ENCODE measurements at regions not wholly inside any gene's neighbourhood (a gene's known extent, or its start where the extent isn't known, plus 50 kb on each side); places are given as distances from the start of the nearest gene placed in this dataset.
A peak's percentile ranks its signal among the peaks of the same experiment; 100 is the strongest.

DNA sequence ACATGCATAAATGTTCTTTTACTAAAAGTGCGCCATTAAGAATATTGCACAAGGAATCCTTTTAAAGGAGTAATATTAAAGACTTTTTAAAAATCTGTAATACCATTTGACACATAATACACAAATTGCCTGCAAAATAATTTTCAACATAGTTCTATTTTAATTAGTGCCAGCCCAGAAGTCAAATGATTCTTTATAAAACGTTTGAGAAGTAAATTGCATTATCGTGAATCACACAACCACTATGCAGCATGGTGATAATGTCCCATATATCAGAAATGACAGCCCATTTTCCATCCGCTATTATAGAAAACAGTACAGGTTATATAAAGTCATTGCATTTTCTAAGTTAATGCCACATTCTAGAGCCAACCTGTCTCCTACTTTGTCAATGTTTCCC, 324.0 kb downstream of the IPMK start:
- no peak overlapping the region for H3K4me3 Mint-ChIP-seq
- ATAC-seq (no peak), DNase-seq (ENCODE audit: low spot score) (no peak)
- TF ChIP-seq, protein P1, sequence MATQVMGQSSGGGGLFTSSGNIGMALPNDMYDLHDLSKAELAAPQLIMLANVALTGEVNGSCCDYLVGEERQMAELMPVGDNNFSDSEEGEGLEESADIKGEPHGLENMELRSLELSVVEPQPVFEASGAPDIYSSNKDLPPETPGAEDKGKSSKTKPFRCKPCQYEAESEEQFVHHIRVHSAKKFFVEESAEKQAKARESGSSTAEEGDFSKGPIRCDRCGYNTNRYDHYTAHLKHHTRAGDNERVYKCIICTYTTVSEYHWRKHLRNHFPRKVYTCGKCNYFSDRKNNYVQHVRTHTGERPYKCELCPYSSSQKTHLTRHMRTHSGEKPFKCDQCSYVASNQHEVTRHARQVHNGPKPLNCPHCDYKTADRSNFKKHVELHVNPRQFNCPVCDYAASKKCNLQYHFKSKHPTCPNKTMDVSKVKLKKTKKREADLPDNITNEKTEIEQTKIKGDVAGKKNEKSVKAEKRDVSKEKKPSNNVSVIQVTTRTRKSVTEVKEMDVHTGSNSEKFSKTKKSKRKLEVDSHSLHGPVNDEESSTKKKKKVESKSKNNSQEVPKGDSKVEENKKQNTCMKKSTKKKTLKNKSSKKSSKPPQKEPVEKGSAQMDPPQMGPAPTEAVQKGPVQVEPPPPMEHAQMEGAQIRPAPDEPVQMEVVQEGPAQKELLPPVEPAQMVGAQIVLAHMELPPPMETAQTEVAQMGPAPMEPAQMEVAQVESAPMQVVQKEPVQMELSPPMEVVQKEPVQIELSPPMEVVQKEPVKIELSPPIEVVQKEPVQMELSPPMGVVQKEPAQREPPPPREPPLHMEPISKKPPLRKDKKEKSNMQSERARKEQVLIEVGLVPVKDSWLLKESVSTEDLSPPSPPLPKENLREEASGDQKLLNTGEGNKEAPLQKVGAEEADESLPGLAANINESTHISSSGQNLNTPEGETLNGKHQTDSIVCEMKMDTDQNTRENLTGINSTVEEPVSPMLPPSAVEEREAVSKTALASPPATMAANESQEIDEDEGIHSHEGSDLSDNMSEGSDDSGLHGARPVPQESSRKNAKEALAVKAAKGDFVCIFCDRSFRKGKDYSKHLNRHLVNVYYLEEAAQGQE (IDR thresholded peaks at IDR 0.05; ENCODE audit: unreplicated experiment), result no peak
- TF ChIP-seq ZNF114 (CRISPR knock-in tag; IDR thresholded peaks at IDR 0.05) (no peak), CREB1 (CRISPR knock-in tag; IDR thresholded peaks at IDR 0.05; ENCODE audit: low read depth) (no peak), POLR2AphosphoS5 (IDR thresholded peaks at IDR 0.05; ENCODE audit: low read depth) (no peak), EZH2 (IDR thresholded peaks at IDR 0.05; ENCODE audit: low read depth, unreplicated experiment) (no peak), ZNF331 (CRISPR knock-in tag; IDR thresholded peaks at IDR 0.05; ENCODE audit: low read depth) (no peak), NANOG (IDR thresholded peaks at IDR 0.05; ENCODE audit: borderline replicate concordance) (no peak), JUNB (IDR thresholded peaks at IDR 0.05; ENCODE audit: unreplicated experiment) (no peak), STAT1 (IDR thresholded peaks at IDR 0.05; ENCODE audit: unreplicated experiment) (no peak), EZH2phosphoT487 (IDR thresholded peaks at IDR 0.05; ENCODE audit: unreplicated experiment) (no peak)
- TF ChIP-seq, protein P2, sequence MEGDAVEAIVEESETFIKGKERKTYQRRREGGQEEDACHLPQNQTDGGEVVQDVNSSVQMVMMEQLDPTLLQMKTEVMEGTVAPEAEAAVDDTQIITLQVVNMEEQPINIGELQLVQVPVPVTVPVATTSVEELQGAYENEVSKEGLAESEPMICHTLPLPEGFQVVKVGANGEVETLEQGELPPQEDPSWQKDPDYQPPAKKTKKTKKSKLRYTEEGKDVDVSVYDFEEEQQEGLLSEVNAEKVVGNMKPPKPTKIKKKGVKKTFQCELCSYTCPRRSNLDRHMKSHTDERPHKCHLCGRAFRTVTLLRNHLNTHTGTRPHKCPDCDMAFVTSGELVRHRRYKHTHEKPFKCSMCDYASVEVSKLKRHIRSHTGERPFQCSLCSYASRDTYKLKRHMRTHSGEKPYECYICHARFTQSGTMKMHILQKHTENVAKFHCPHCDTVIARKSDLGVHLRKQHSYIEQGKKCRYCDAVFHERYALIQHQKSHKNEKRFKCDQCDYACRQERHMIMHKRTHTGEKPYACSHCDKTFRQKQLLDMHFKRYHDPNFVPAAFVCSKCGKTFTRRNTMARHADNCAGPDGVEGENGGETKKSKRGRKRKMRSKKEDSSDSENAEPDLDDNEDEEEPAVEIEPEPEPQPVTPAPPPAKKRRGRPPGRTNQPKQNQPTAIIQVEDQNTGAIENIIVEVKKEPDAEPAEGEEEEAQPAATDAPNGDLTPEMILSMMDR (conservative IDR thresholded peaks at IDR 0.05; ENCODE audit: low read depth in 2 of 2), result no peak
- TF ChIP-seq, protein P3, sequence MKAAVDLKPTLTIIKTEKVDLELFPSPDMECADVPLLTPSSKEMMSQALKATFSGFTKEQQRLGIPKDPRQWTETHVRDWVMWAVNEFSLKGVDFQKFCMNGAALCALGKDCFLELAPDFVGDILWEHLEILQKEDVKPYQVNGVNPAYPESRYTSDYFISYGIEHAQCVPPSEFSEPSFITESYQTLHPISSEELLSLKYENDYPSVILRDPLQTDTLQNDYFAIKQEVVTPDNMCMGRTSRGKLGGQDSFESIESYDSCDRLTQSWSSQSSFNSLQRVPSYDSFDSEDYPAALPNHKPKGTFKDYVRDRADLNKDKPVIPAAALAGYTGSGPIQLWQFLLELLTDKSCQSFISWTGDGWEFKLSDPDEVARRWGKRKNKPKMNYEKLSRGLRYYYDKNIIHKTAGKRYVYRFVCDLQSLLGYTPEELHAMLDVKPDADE (IDR thresholded peaks at IDR 0.05), result no peak
- TF ChIP-seq, protein P4, sequence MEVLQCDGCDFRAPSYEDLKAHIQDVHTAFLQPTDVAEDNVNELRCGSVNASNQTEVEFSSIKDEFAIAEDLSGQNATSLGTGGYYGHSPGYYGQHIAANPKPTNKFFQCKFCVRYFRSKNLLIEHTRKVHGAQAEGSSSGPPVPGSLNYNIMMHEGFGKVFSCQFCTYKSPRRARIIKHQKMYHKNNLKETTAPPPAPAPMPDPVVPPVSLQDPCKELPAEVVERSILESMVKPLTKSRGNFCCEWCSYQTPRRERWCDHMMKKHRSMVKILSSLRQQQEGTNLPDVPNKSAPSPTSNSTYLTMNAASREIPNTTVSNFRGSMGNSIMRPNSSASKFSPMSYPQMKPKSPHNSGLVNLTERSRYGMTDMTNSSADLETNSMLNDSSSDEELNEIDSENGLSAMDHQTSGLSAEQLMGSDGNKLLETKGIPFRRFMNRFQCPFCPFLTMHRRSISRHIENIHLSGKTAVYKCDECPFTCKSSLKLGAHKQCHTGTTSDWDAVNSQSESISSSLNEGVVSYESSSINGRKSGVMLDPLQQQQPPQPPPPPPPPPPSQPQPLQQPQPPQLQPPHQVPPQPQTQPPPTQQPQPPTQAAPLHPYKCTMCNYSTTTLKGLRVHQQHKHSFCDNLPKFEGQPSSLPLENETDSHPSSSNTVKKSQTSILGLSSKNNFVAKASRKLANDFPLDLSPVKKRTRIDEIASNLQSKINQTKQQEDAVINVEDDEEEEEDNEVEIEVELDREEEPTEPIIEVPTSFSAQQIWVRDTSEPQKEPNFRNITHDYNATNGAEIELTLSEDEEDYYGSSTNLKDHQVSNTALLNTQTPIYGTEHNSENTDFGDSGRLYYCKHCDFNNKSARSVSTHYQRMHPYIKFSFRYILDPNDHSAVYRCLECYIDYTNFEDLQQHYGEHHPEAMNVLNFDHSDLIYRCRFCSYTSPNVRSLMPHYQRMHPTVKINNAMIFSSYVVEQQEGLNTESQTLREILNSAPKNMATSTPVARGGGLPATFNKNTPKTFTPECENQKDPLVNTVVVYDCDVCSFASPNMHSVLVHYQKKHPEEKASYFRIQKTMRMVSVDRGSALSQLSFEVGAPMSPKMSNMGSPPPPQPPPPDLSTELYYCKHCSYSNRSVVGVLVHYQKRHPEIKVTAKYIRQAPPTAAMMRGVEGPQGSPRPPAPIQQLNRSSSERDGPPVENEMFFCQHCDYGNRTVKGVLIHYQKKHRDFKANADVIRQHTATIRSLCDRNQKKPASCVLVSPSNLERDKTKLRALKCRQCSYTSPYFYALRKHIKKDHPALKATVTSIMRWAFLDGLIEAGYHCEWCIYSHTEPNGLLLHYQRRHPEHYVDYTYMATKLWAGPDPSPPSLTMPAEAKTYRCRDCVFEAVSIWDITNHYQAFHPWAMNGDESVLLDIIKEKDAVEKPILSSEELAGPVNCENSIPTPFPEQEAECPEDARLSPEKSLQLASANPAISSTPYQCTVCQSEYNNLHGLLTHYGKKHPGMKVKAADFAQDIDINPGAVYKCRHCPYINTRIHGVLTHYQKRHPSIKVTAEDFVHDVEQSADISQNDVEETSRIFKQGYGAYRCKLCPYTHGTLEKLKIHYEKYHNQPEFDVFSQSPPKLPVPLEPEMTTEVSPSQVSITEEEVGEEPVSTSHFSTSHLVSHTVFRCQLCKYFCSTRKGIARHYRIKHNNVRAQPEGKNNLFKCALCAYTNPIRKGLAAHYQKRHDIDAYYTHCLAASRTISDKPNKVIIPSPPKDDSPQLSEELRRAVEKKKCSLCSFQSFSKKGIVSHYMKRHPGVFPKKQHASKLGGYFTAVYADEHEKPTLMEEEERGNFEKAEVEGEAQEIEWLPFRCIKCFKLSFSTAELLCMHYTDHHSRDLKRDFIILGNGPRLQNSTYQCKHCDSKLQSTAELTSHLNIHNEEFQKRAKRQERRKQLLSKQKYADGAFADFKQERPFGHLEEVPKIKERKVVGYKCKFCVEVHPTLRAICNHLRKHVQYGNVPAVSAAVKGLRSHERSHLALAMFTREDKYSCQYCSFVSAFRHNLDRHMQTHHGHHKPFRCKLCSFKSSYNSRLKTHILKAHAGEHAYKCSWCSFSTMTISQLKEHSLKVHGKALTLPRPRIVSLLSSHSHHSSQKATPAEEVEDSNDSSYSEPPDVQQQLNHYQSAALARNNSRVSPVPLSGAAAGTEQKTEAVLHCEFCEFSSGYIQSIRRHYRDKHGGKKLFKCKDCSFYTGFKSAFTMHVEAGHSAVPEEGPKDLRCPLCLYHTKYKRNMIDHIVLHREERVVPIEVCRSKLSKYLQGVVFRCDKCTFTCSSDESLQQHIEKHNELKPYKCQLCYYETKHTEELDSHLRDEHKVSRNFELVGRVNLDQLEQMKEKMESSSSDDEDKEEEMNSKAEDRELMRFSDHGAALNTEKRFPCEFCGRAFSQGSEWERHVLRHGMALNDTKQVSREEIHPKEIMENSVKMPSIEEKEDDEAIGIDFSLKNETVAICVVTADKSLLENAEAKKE (CRISPR knock-in tag; IDR thresholded peaks at IDR 0.05), result no peak
- H4K20me1 ChIP-seq (replicated peaks; ENCODE audit: insufficient read depth), result no peaks in the 10 kb centered on the region
- H3K27ac Mint-ChIP-seq, result 0 out of 2 replicates have a peak overlapping the region, but pooled peaks have one; percentile 56
- H2AFZ ChIP-seq, result no peak overlapping the region
- H3K4me1 ChIP-seq (ENCODE audit: insufficient read depth), result peaks cover 13% of the 10 kb centered on the region; the same call in 1 of the 2 replicates
- peaks cover 7% of the 10 kb centered on the region; the same call in 1 of the 3 replicates for H3K36me3 Mint-ChIP-seq (ENCODE audit: low read depth)
- peaks cover 9% of the 10 kb centered on the region; the same call in 2 of the 3 replicates for H3K4me1 Mint-ChIP-seq
- H3K4me2 ChIP-seq, result no peak overlapping the region
- no peak overlapping the region for H3K27ac ChIP-seq (ENCODE audit: low read depth)
- H3K4me3 ChIP-seq, result no peak overlapping the region
- no peaks in the 10 kb centered on the region for H3K79me2 ChIP-seq (replicated peaks; ENCODE audit: insufficient read depth)
- no peaks in the 10 kb centered on the region for H3K36me3 ChIP-seq (ENCODE audit: insufficient read depth)
- H3K9me3 Mint-ChIP-seq, result peaks cover 7% of the 10 kb centered on the region; the same call in 2 of the 3 replicates
- H3F3A ChIP-seq (replicated peaks; ENCODE audit: low read depth), result no peaks in the 10 kb centered on the region
- H3K9me2 ChIP-seq (ENCODE audit: insufficient read depth), result no peaks in the 10 kb centered on the region
- H3K27me3 Mint-ChIP-seq (ENCODE audit: insufficient read depth, low read depth, poor library complexity), result no peaks in the 10 kb centered on the region
- H3K27me3 ChIP-seq (ENCODE audit: insufficient read depth), result no peaks in the 10 kb centered on the region
